Esophagus muscularis mucosa (tissue), 4 donors: ENCODE measurements at regions not wholly inside any gene's neighbourhood (a gene's known extent, or its start where the extent isn't known, plus 50 kb on each side); places are given as distances from the start of the nearest gene placed in this dataset.

Experiments used
- DNase-seq: peaks from one replicate; pipeline ENCODE4 v3.0.0-alpha.2; 2017; ENCODE audit errors: extremely low spot score
- H3K27ac ChIP-seq, 4 donors: fragments of 200-600 bp; sonication (generic); replicated peaks in 1 of 4; 1 replicate in 3 of 4; 2 replicates in 1 of 4; pipeline ENCODE4 v1.5.1; 2016 to 2019; ENCODE audit warnings: mild to moderate bottlenecking in 1 of 4
- H3K27me3 ChIP-seq, 4 donors: fragments of 200-600 bp; sonication (generic); one replicate each; pipeline versions ENCODE4 v1.5.1 to v1.6.0; 2016 to 2019
- H3K36me3 ChIP-seq, 4 donors: fragments of 200-600 bp; sonication (generic); one replicate each; pipeline ENCODE4 v1.5.1; 2016 to 2019
- H3K4me1 ChIP-seq, 4 donors: fragments of 200-600 bp; sonication (generic); one replicate each; pipeline ENCODE4 v1.5.1; 2016 to 2019
- H3K4me3 ChIP-seq, 4 donors: fragments of 200-600 bp; sonication (generic); 1 replicate in 2 of 4; 2 replicates in 2 of 4; pipeline ENCODE4 v1.5.1; 2016 to 2019; ENCODE audit warnings: mild to moderate bottlenecking in 4 of 4, moderate library complexity in 1 of 4
- H3K9me3 ChIP-seq, 4 donors: fragments of 200-600 bp; sonication (generic); 1 replicate in 3 of 4; 2 replicates in 1 of 4; pipeline ENCODE4 v1.5.1; 2016 to 2019
- EP300 ChIP-seq: sonication (generic); formaldehyde crosslinking; IDR thresholded peaks from one replicate; pipeline ENCODE4 v1.6.1; 2017; ENCODE audit warnings: antibody characterized with exemption
- POLR2A ChIP-seq: fragments of 450-650 bp; IDR thresholded peaks from one replicate; pipeline ENCODE4 v1.6.1; 2017; ENCODE audit warnings: antibody characterized with exemption, moderate library complexity, mild to moderate bottlenecking, low read depth
- POLR2AphosphoS5 ChIP-seq, 2 donors: sonication (generic); formaldehyde crosslinking; IDR thresholded peaks; one replicate each; pipeline ENCODE4 v1.6.1; 2017; ENCODE audit warnings: antibody characterized with exemption in 2 of 2
- WGBS: methylation state at CpG from one replicate; pipeline ENCODE4 v1.1.5; 2018; 5-methylcytosine and 5-hydroxymethylcytosine counted together
- intact Hi-C: fragments of 100-400 bp; cut with DNase I; formaldehyde crosslinking; loops from one replicate; pipeline ENCODE4 v1.15.1; 2023
- TF ChIP-seq, protein P1 (sequence below), 3 experiments: fragments of 200-600 bp in 2 of 3; fragments of 450-650 bp in 1 of 3; sonication (generic) in 2 of 3; IDR thresholded peaks; one replicate each; pipeline ENCODE4 v1.5.1; 2017 to 2019; ENCODE audit warnings: antibody characterized with exemption in 3 of 3, mild to moderate bottlenecking in 2 of 3, moderate library complexity in 1 of 3

DNA sequence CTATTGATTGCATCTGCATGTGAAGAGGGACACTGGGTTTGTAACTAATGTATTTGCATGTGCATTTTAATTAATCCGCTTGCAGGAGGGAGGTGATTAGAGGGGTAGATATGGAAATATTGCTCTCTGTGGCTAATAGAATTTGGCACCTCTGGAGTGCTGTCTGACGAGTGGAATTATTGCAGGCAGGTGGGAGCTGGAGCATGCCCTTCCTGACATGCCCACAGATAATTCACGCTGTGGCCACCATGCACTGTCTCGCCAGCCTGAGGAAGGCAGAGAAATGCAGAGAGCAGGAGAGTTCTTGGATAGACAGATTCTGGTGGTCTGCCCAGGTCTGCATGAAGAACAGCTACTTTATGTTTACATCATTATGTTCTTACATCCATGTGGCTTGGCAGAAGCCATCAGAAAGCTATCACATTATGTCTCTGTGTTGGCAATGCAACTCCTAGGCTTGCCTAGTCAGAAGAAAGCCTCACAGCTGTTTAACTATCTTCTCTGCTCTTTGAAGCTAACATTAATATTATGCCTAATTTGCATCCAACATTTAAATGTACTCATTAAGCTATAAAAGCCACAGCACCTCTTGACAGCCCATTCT lies 89.4 kb upstream of the DRD2 start:
- Histone ChIP-seq H3K36me3 (no peaks in the 10 kb centered on the region), H3K27me3 (no peaks in the 10 kb centered on the region), H3K9me3 (no peaks in the 10 kb centered on the region), H3K27ac (no peak overlapping the region), H3K4me3 (no peak overlapping the region), H3K4me1 (no peaks in the 10 kb centered on the region)
- TF ChIP-seq, protein P1, sequence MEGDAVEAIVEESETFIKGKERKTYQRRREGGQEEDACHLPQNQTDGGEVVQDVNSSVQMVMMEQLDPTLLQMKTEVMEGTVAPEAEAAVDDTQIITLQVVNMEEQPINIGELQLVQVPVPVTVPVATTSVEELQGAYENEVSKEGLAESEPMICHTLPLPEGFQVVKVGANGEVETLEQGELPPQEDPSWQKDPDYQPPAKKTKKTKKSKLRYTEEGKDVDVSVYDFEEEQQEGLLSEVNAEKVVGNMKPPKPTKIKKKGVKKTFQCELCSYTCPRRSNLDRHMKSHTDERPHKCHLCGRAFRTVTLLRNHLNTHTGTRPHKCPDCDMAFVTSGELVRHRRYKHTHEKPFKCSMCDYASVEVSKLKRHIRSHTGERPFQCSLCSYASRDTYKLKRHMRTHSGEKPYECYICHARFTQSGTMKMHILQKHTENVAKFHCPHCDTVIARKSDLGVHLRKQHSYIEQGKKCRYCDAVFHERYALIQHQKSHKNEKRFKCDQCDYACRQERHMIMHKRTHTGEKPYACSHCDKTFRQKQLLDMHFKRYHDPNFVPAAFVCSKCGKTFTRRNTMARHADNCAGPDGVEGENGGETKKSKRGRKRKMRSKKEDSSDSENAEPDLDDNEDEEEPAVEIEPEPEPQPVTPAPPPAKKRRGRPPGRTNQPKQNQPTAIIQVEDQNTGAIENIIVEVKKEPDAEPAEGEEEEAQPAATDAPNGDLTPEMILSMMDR (IDR thresholded peaks at IDR 0.05): no peak
- TF ChIP-seq POLR2AphosphoS5 (IDR thresholded peaks at IDR 0.05): no peak
- no peak for TF ChIP-seq POLR2A
- no peak for TF ChIP-seq EP300
- no peak for DNase-seq
- intact Hi-C loops: no loop called here
- 73% methylated on average over 4 of the region's 4 CpGs for WGBS

DNA sequence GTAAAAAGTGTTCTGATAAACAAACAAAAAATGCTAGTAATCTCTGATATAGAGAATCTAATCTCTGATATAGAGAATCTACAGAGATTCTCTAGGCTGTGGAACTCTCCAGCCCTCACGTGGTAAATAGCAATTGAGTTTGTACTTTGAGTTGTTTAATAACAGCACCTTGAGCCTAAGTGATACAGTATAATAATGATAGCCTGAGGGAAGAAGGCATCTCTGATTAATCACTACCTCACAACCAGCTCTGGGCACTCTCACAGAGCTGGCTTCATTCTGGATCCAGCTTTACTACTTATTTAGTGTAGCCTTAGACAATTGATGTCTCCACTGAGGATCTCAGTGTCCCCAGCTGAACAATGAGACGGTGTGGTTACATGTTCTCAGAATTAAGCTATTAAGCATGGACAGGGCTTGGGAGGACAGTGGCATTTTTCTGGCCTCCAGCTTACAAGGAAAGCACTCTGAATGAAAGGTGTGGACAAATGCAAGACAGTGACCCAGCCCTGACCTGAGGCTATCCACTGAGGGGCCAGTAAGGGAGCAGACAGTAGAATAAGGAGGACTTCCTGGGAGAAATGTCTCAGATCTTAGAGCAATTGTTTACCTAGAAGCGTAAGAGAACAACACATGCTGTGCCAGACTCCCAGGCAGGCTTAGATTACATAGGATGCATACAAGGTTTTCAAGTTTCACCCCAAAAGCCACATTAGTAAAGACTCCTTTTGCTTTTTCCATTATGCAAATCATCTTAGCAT lies 88.7 kb upstream of the DRD2 start:
- no peak overlapping the region for H3K4me3 ChIP-seq
- no peaks in the 10 kb centered on the region for H3K36me3 ChIP-seq
- no peaks in the 10 kb centered on the region for H3K27me3 ChIP-seq
- WGBS: 58% methylated on average over 3 of the region's 3 CpGs
- TF ChIP-seq POLR2A (no peak), EP300 (no peak), POLR2AphosphoS5 (IDR thresholded peaks at IDR 0.05) (no peak)
- TF ChIP-seq, protein P1 (IDR thresholded peaks at IDR 0.05): no peak
- intact Hi-C loops: no loop called here
- H3K27ac ChIP-seq: no peak overlapping the region
- no peak for DNase-seq
- H3K4me1 ChIP-seq: no peaks in the 10 kb centered on the region
- no peaks in the 10 kb centered on the region for H3K9me3 ChIP-seq

DNA sequence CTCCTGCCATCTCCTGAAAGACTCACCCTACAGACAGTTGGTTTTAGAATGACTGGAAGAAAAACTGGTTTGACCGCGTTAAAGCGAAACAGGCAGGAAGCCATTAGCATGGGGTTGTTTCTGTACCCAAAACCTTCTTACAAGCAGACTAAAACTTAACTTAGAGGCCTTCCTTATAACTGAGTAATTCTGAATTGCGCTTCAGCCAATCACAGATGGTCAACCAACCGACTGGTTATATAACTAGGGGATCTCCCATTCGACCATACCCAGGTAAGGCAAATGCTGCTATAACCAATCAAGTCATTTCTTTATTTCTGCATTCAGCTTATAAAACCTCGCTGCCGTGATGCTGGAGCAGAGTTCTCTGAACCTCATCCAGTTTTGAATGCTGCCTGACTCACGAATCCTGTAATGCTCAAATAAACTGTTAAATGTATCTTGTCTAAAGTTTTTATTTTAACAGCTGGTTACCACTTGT lies 87.8 kb upstream of the DRD2 start:
- DNase-seq: no peak
- 65% methylated on average over 9 of the region's 9 CpGs for WGBS
- H3K4me1 ChIP-seq: no peaks in the 10 kb centered on the region
- TF ChIP-seq, protein P1 (IDR thresholded peaks at IDR 0.05): no peak
- TF ChIP-seq POLR2A (no peak), POLR2AphosphoS5 (IDR thresholded peaks at IDR 0.05) (no peak), EP300 (no peak)
- intact Hi-C loops: no loop called here
- H3K27ac ChIP-seq: no peak overlapping the region
- no peaks in the 10 kb centered on the region for H3K36me3 ChIP-seq
- H3K9me3 ChIP-seq: no peaks in the 10 kb centered on the region
- H3K4me3 ChIP-seq: no peak overlapping the region
- H3K27me3 ChIP-seq: no peaks in the 10 kb centered on the region

DNA sequence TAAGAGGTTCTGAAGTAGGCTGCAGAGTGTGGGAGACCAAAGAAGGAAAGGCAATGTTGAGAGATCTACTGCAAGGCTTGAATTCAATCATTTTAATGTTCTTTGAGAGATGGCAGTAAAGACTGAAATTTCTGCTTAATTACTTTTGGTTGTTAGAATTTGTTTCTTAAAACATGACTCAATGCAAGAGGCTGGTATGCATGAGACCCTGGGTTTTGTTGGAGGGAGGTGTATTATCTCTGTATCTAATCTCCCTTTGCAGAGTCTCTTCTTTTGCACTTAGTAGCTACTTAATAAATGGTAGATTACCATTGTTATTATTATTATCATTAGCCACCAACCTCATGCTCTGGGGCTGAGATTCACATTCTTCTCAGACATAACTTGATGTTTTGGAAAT lies 87.4 kb upstream of the DRD2 start:
- Histone ChIP-seq H3K27ac (no peak overlapping the region), H3K4me1 (no peaks in the 10 kb centered on the region), H3K4me3 (no peak overlapping the region), H3K36me3 (no peaks in the 10 kb centered on the region), H3K9me3 (no peaks in the 10 kb centered on the region), H3K27me3 (no peaks in the 10 kb centered on the region)
- TF ChIP-seq, protein P1 (IDR thresholded peaks at IDR 0.05): no peak
- TF ChIP-seq EP300: no peak
- no peak for TF ChIP-seq POLR2A
- no peak for TF ChIP-seq POLR2AphosphoS5 (IDR thresholded peaks at IDR 0.05)
- intact Hi-C loops: no loop called here
- DNase-seq: no peak
